Stimulated activated CD8-positive, alpha-beta memory T cell treated with anti-CD3 and anti-CD28 coated beads, Interleukin-12 subunit alpha, Interleukin-12 subunit beta, amount 100 ng/mL, for 24 hours (primary cell): ENCODE measurements at regions not wholly inside any gene's neighbourhood (a gene's known extent, or its start where the extent isn't known, plus 50 kb on each side); places are given as distances from the start of the nearest gene placed in this dataset.

Experiments
- DNase-seq: peaks from one replicate; pipeline ENCODE4 v3.0.0-alpha.2; 2020; ENCODE audit errors: extremely low read depth

GRCh38 chr6:44608175-44608574 lies 220.7 kb downstream of the CDC5L start:
- DNase-seq = no peak

GRCh38 chr6:44609051-44609612 lies 221.6 kb downstream of the CDC5L start:
- DNase-seq = no peak

- no peak for DNase-seq
These were observed 226.9 kb downstream of the CDC5L start for GRCh38 chr6:44614396-44614795.

GRCh38 chr6:44615621-44616020 lies 228.1 kb downstream of the CDC5L start:
- no peak for DNase-seq

- no peak for DNase-seq
These were observed 229.9 kb downstream of the CDC5L start for GRCh38 chr6:44617416-44617815.

- no peak for DNase-seq
These were observed 230.9 kb downstream of the CDC5L start for GRCh38 chr6:44618371-44618770.

- no peak for DNase-seq
These were observed 233.4 kb downstream of the CDC5L start for GRCh38 chr6:44620922-44621321.

- DNase-seq = no peak
These were observed 234.3 kb downstream of the CDC5L start for GRCh38 chr6:44621846-44622245.

GRCh38 chr6:44622555-44622954 lies 235.0 kb downstream of the CDC5L start:
- DNase-seq = no peak

GRCh38 chr6:44622956-44623355 lies 235.4 kb downstream of the CDC5L start:
- no peak for DNase-seq

- no peak for DNase-seq
These were observed 236.7 kb downstream of the CDC5L start for GRCh38 chr6:44624226-44624625.

GRCh38 chr6:44624936-44625573 lies 237.5 kb downstream of the CDC5L start:
- DNase-seq = no peak

- DNase-seq = no peak
These were observed 238.5 kb downstream of the CDC5L start for GRCh38 chr6:44625996-44626395.

GRCh38 chr6:44626616-44627015 lies 239.1 kb downstream of the CDC5L start:
- no peak for DNase-seq

- no peak for DNase-seq
These were observed 239.8 kb downstream of the CDC5L start for GRCh38 chr6:44627091-44627882.

GRCh38 chr6:44627883-44628271 lies 240.4 kb downstream of the CDC5L start:
- DNase-seq = no peak

- no peak for DNase-seq
These were observed 240.8 kb downstream of the CDC5L start for GRCh38 chr6:44628347-44628746.

- DNase-seq = no peak
These were observed 242.1 kb downstream of the CDC5L start for GRCh38 chr6:44629636-44630035.

- DNase-seq = no peak
These were observed 242.9 kb downstream of the CDC5L start for GRCh38 chr6:44630125-44631028.

- no peak for DNase-seq
These were observed 244.5 kb downstream of the CDC5L start for GRCh38 chr6:44631968-44632367.

- no peak for DNase-seq
These were observed 246.8 kb downstream of the CDC5L start for GRCh38 chr6:44634321-44634720.

- no peak for DNase-seq
These were observed 248.0 kb downstream of the CDC5L start for GRCh38 chr6:44635486-44635885.
